ENCODE measurements at regions not wholly inside any gene's neighbourhood (a gene's known extent, or its start where the extent isn't known, plus 50 kb on each side); places are given as distances from the start of the nearest gene placed in this dataset.

- H3K79me2 ChIP-seq (ENCODE audit: control insufficient read depth, insufficient read depth, low read length): no peaks in the 10 kb centered on the region
- H3K27me3 ChIP-seq (ENCODE audit: control insufficient read depth, extremely low read depth, insufficient read depth, low read length): no peaks in the 10 kb centered on the region
- no peak overlapping the region for H3K4me3 ChIP-seq (ENCODE audit: control insufficient read depth in 2 of 3, extremely low read depth in 1 of 3, insufficient read depth in 2 of 3, low read depth in 1 of 3, low read length in 3 of 3)
- no peak overlapping the region for H2AFZ ChIP-seq (ENCODE audit: control insufficient read depth, low read length)
- dilution Hi-C loops (cut with MboI; ENCODE audit: extremely low pct_ligation_motif_present, low sequenced_read_pairs): no loop called here
- no peaks in the 10 kb centered on the region for H4K20me1 ChIP-seq (ENCODE audit: control insufficient read depth, extremely low read depth, insufficient read depth, low read length)
- TF ChIP-seq EZH2 (IDR thresholded peaks at IDR 0.05; ENCODE audit: low read length): no peak
- TF ChIP-seq, protein P1, sequence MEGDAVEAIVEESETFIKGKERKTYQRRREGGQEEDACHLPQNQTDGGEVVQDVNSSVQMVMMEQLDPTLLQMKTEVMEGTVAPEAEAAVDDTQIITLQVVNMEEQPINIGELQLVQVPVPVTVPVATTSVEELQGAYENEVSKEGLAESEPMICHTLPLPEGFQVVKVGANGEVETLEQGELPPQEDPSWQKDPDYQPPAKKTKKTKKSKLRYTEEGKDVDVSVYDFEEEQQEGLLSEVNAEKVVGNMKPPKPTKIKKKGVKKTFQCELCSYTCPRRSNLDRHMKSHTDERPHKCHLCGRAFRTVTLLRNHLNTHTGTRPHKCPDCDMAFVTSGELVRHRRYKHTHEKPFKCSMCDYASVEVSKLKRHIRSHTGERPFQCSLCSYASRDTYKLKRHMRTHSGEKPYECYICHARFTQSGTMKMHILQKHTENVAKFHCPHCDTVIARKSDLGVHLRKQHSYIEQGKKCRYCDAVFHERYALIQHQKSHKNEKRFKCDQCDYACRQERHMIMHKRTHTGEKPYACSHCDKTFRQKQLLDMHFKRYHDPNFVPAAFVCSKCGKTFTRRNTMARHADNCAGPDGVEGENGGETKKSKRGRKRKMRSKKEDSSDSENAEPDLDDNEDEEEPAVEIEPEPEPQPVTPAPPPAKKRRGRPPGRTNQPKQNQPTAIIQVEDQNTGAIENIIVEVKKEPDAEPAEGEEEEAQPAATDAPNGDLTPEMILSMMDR (optimal IDR thresholded peaks at IDR 0.05 in 1 of 3, IDR thresholded peaks at IDR 0.05 in 1 of 3, conservative IDR thresholded peaks at IDR 0.05 in 1 of 3; ENCODE audit: extremely low read depth in 1 of 3, insufficient read depth in 2 of 3, low read length in 3 of 3): no peak
- H3K9me3 ChIP-seq (ENCODE audit: control insufficient read depth, low read depth, low read length): no peaks in the 10 kb centered on the region
- no peaks in the 10 kb centered on the region for H3K9me1 ChIP-seq (ENCODE audit: control insufficient read depth, extremely low read depth, insufficient read depth, low read length)
- H3K36me3 ChIP-seq (ENCODE audit: control insufficient read depth in 2 of 2, extremely low read depth in 1 of 2, insufficient read depth in 2 of 2, low read length in 2 of 2): no peaks in the 10 kb centered on the region
- H3K9ac ChIP-seq (ENCODE audit: control insufficient read depth, extremely low read depth, insufficient read depth, low read length): no peak overlapping the region
- H3K4me2 ChIP-seq (ENCODE audit: control insufficient read depth, extremely low read depth, insufficient read depth, low read depth, low read length): no peak overlapping the region
- no peak for FAIRE-seq
- H3K4me1 ChIP-seq (ENCODE audit: control insufficient read depth, extremely low read depth, insufficient read depth, low read length): no peaks in the 10 kb centered on the region
- no peak overlapping the region for H3K27ac ChIP-seq (ENCODE audit: control insufficient read depth, insufficient read depth, low read length)
- DNase-seq (ENCODE audit: low read depth, low spot score): no peak
Measured at GRCh38 chr18:10202845-10203321, 251.6 kb upstream of the APCDD1 start.

- H4K20me1 ChIP-seq (ENCODE audit: control insufficient read depth, extremely low read depth, insufficient read depth, low read length): no peaks in the 10 kb centered on the region
- no peak for DNase-seq (ENCODE audit: low read depth, low spot score)
- no peak overlapping the region for H3K27ac ChIP-seq (ENCODE audit: control insufficient read depth, insufficient read depth, low read length)
- no peak overlapping the region for H3K9ac ChIP-seq (ENCODE audit: control insufficient read depth, extremely low read depth, insufficient read depth, low read length)
- TF ChIP-seq, protein P1 (optimal IDR thresholded peaks at IDR 0.05 in 1 of 3, IDR thresholded peaks at IDR 0.05 in 1 of 3, conservative IDR thresholded peaks at IDR 0.05 in 1 of 3; ENCODE audit: extremely low read depth in 1 of 3, insufficient read depth in 2 of 3, low read length in 3 of 3): no peak
- TF ChIP-seq EZH2 (IDR thresholded peaks at IDR 0.05; ENCODE audit: low read length): no peak
- no peaks in the 10 kb centered on the region for H3K9me3 ChIP-seq (ENCODE audit: control insufficient read depth, low read depth, low read length)
- H3K4me3 ChIP-seq (ENCODE audit: control insufficient read depth in 2 of 3, extremely low read depth in 1 of 3, insufficient read depth in 2 of 3, low read depth in 1 of 3, low read length in 3 of 3): no peak overlapping the region
- H3K36me3 ChIP-seq (ENCODE audit: control insufficient read depth in 2 of 2, extremely low read depth in 1 of 2, insufficient read depth in 2 of 2, low read length in 2 of 2): no peaks in the 10 kb centered on the region
- H3K27me3 ChIP-seq (ENCODE audit: control insufficient read depth, extremely low read depth, insufficient read depth, low read length): no peaks in the 10 kb centered on the region
- H2AFZ ChIP-seq (ENCODE audit: control insufficient read depth, low read length): no peak overlapping the region
- H3K4me1 ChIP-seq (ENCODE audit: control insufficient read depth, extremely low read depth, insufficient read depth, low read length): no peaks in the 10 kb centered on the region
- dilution Hi-C loops (cut with MboI; ENCODE audit: extremely low pct_ligation_motif_present, low sequenced_read_pairs): no loop called here
- no peaks in the 10 kb centered on the region for H3K79me2 ChIP-seq (ENCODE audit: control insufficient read depth, insufficient read depth, low read length)
- FAIRE-seq: no peak
- H3K4me2 ChIP-seq (ENCODE audit: control insufficient read depth, extremely low read depth, insufficient read depth, low read depth, low read length): no peak overlapping the region
- H3K9me1 ChIP-seq (ENCODE audit: control insufficient read depth, extremely low read depth, insufficient read depth, low read length): no peaks in the 10 kb centered on the region
Measured at GRCh38 chr18:10205151-10205550, 249.3 kb upstream of the APCDD1 start.

All from keratinocyte (primary cell).